ENCODE measurements at regions not wholly inside any gene's neighbourhood (a gene's known extent, or its start where the extent isn't known, plus 50 kb on each side); places are given as distances from the start of the nearest gene placed in this dataset.
"Not testable (repeated sequence)": the region's sequence is repeated elsewhere in the genome, so short reads cannot be mapped to it uniquely, and the experiment has no call there.

GRCh38 chr16:29255957-29256356, 150.6 kb downstream of the NPIPB11 start:
- H3K27ac Mint-ChIP-seq; H3K9me3 Mint-ChIP-seq; H3K36me3 Mint-ChIP-seq (ENCODE audit: insufficient read depth in 2 of 2); H3K27me3 Mint-ChIP-seq (ENCODE audit: low read depth); H3K4me1 Mint-ChIP-seq (ENCODE audit: low read depth); DNase-seq; ATAC-seq (replicated peaks in 1 of 2); H3K4me3 Mint-ChIP-seq: not testable (repeated sequence)

- DNase-seq; H3K27me3 Mint-ChIP-seq (ENCODE audit: low read depth); H3K27ac Mint-ChIP-seq; H3K36me3 Mint-ChIP-seq (ENCODE audit: insufficient read depth in 2 of 2); H3K9me3 Mint-ChIP-seq; H3K4me1 Mint-ChIP-seq (ENCODE audit: low read depth); H3K4me3 Mint-ChIP-seq; ATAC-seq (replicated peaks in 1 of 2): not testable (repeated sequence)
Observed at GRCh38 chr16:29255496-29255796, 151.1 kb downstream of the NPIPB11 start.

GRCh38 chr16:29254676-29255495, 151.6 kb downstream of the NPIPB11 start:
- Mint-ChIP-seq H3K9me3 (peaks cover 0 to 5% of the 10 kb centered on the region in 2 donors), H3K36me3 (ENCODE audit: insufficient read depth in 2 of 2) (peaks cover 9 to 11% of the 10 kb centered on the region in 2 donors), H3K4me1 (ENCODE audit: low read depth) (no peaks in the 10 kb centered on the region), H3K27me3 (ENCODE audit: low read depth) (no peaks in the 10 kb centered on the region), H3K4me3 (no peak overlapping the region), H3K27ac (no peak overlapping the region)
- ATAC-seq (replicated peaks in 1 of 2) (no peak), DNase-seq (no peak)

GRCh38 chr16:29253716-29254590, 152.6 kb downstream of the NPIPB11 start:
- not testable (repeated sequence) for H3K4me3 Mint-ChIP-seq; H3K27ac Mint-ChIP-seq; H3K4me1 Mint-ChIP-seq (ENCODE audit: low read depth); H3K27me3 Mint-ChIP-seq (ENCODE audit: low read depth); ATAC-seq (replicated peaks in 1 of 2); H3K9me3 Mint-ChIP-seq; DNase-seq
- H3K36me3 Mint-ChIP-seq (ENCODE audit: insufficient read depth in 2 of 2), result peaks cover 9 to 15% of the 10 kb centered on the region in 2 donors

- H3K4me3 Mint-ChIP-seq; H3K27me3 Mint-ChIP-seq (ENCODE audit: low read depth); H3K27ac Mint-ChIP-seq; DNase-seq; H3K9me3 Mint-ChIP-seq; ATAC-seq (replicated peaks in 1 of 2): not testable (repeated sequence)
- Mint-ChIP-seq H3K36me3 (ENCODE audit: insufficient read depth in 2 of 2) (peaks cover 9 to 17% of the 10 kb centered on the region in 2 donors), H3K4me1 (ENCODE audit: low read depth) (peaks cover 12% of the 10 kb centered on the region)
Observed at GRCh38 chr16:29253066-29253590, 153.4 kb downstream of the NPIPB11 start.

GRCh38 chr16:29252311-29252710, 154.2 kb downstream of the NPIPB11 start:
- not testable (repeated sequence) for DNase-seq; H3K27ac Mint-ChIP-seq; H3K27me3 Mint-ChIP-seq (ENCODE audit: low read depth); H3K4me3 Mint-ChIP-seq; H3K9me3 Mint-ChIP-seq; ATAC-seq (replicated peaks in 1 of 2)
- peaks cover 18% of the 10 kb centered on the region for H3K4me1 Mint-ChIP-seq (ENCODE audit: low read depth)
- H3K36me3 Mint-ChIP-seq (ENCODE audit: insufficient read depth in 2 of 2), result peaks cover 9 to 19% of the 10 kb centered on the region in 2 donors

- not testable (repeated sequence) for DNase-seq; H3K27me3 Mint-ChIP-seq (ENCODE audit: low read depth); ATAC-seq (replicated peaks in 1 of 2); H3K9me3 Mint-ChIP-seq; H3K4me3 Mint-ChIP-seq; H3K27ac Mint-ChIP-seq
- H3K4me1 Mint-ChIP-seq (ENCODE audit: low read depth), result peaks cover 23% of the 10 kb centered on the region
- peaks cover 9 to 26% of the 10 kb centered on the region in 2 donors for H3K36me3 Mint-ChIP-seq (ENCODE audit: insufficient read depth in 2 of 2)
Observed at GRCh38 chr16:29251571-29252011, 154.9 kb downstream of the NPIPB11 start.

- peaks cover 23% of the 10 kb centered on the region for H3K4me1 Mint-ChIP-seq (ENCODE audit: low read depth)
- not testable (repeated sequence) for DNase-seq; H3K27ac Mint-ChIP-seq; ATAC-seq (replicated peaks in 1 of 2); H3K27me3 Mint-ChIP-seq (ENCODE audit: low read depth); H3K4me3 Mint-ChIP-seq; H3K9me3 Mint-ChIP-seq
- H3K36me3 Mint-ChIP-seq (ENCODE audit: insufficient read depth in 2 of 2), result peaks cover 13 to 30% of the 10 kb centered on the region in 2 donors
Observed at GRCh38 chr16:29250923-29251434, 155.5 kb downstream of the NPIPB11 start.

- not testable (repeated sequence) for H3K27me3 Mint-ChIP-seq (ENCODE audit: low read depth); H3K4me3 Mint-ChIP-seq; DNase-seq; H3K9me3 Mint-ChIP-seq; ATAC-seq (replicated peaks in 1 of 2); H3K27ac Mint-ChIP-seq
- peaks cover 13 to 30% of the 10 kb centered on the region in 2 donors for H3K36me3 Mint-ChIP-seq (ENCODE audit: insufficient read depth in 2 of 2)
- peaks cover 23% of the 10 kb centered on the region for H3K4me1 Mint-ChIP-seq (ENCODE audit: low read depth)
Observed at GRCh38 chr16:29250469-29250868, 156.0 kb downstream of the NPIPB11 start.

GRCh38 chr16:29248940-29249318, 157.6 kb downstream of the NPIPB11 start:
- Mint-ChIP-seq H3K36me3 (ENCODE audit: insufficient read depth in 2 of 2) (peaks cover 13 to 30% of the 10 kb centered on the region in 2 donors), H3K4me1 (ENCODE audit: low read depth) (peaks cover 23% of the 10 kb centered on the region)
- DNase-seq; H3K27ac Mint-ChIP-seq; H3K4me3 Mint-ChIP-seq; H3K9me3 Mint-ChIP-seq; H3K27me3 Mint-ChIP-seq (ENCODE audit: low read depth); ATAC-seq (replicated peaks in 1 of 2): not testable (repeated sequence)

GRCh38 chr16:29248306-29248939, 158.1 kb downstream of the NPIPB11 start:
- peaks cover 23% of the 10 kb centered on the region for H3K4me1 Mint-ChIP-seq (ENCODE audit: low read depth)
- H3K4me3 Mint-ChIP-seq; H3K27me3 Mint-ChIP-seq (ENCODE audit: low read depth); DNase-seq; H3K9me3 Mint-ChIP-seq: not testable (repeated sequence)
- peaks cover 13 to 30% of the 10 kb centered on the region in 2 donors for H3K36me3 Mint-ChIP-seq (ENCODE audit: insufficient read depth in 2 of 2)
- ATAC-seq (replicated peaks in 1 of 2), result peak; percentile 11 to 19
- peak overlapping the region; percentile 49 for H3K27ac Mint-ChIP-seq

GRCh38 chr16:29246091-29246490, 160.4 kb downstream of the NPIPB11 start:
- H3K36me3 Mint-ChIP-seq (ENCODE audit: insufficient read depth in 2 of 2), result peaks cover 12 to 24% of the 10 kb centered on the region in 2 donors
- not testable (repeated sequence) for DNase-seq; H3K9me3 Mint-ChIP-seq; ATAC-seq (replicated peaks in 1 of 2); H3K27ac Mint-ChIP-seq; H3K4me3 Mint-ChIP-seq; H3K27me3 Mint-ChIP-seq (ENCODE audit: low read depth)
- H3K4me1 Mint-ChIP-seq (ENCODE audit: low read depth), result peaks cover 23% of the 10 kb centered on the region

Data from activated T-cell treated with anti-CD3 and anti-CD28 coated beads, Interleukin-2, amount 50 U/mL, for 72 hours (primary cell).